RCC 7860 (cell line): ENCODE measurements at regions not wholly inside any gene's neighbourhood (a gene's known extent, or its start where the extent isn't known, plus 50 kb on each side); places are given as distances from the start of the nearest gene placed in this dataset.

Experiments used
- DNase-seq: peaks from one replicate; pipeline ENCODE4 v3.0.0-alpha.2; 2015; ENCODE audit warnings: low spot score
- FAIRE-seq: peaks from 2 replicates; lab custom pipeline; 2012; peaks lifted over from hg19 to GRCh38; lab: Jason Lieb, UNC

GRCh38 chr11:92380882-92381281 is 156.3 kb downstream of the FAT3 start:
- DNase-seq (no peak), FAIRE-seq (no peak)

GRCh38 chr11:92382311-92382710 is 157.7 kb downstream of the FAT3 start:
- DNase-seq (no peak), FAIRE-seq (no peak)

- no peak for DNase-seq
- FAIRE-seq: no peak
These were observed 158.8 kb downstream of the FAT3 start for GRCh38 chr11:92383430-92383829.

GRCh38 chr11:92384358-92384757 is 159.7 kb downstream of the FAT3 start:
- no peak for DNase-seq
- no peak for FAIRE-seq

- FAIRE-seq: no peak
- DNase-seq: no peak
These were observed 160.2 kb downstream of the FAT3 start for GRCh38 chr11:92384802-92385201.

GRCh38 chr11:92386577-92386976 is 162.0 kb downstream of the FAT3 start:
- no peak for DNase-seq
- FAIRE-seq: no peak

- no peak for FAIRE-seq
- no peak for DNase-seq
These were observed 163.2 kb downstream of the FAT3 start for GRCh38 chr11:92387859-92388258.

GRCh38 chr11:92388380-92388779 is 163.8 kb downstream of the FAT3 start:
- FAIRE-seq: no peak
- no peak for DNase-seq

- FAIRE-seq (no peak), DNase-seq (no peak)
These were observed 166.2 kb downstream of the FAT3 start for GRCh38 chr11:92390783-92391182.

GRCh38 chr11:92391364-92391763 is 166.7 kb downstream of the FAT3 start:
- no peak for DNase-seq
- no peak for FAIRE-seq

GRCh38 chr11:92391808-92392207 is 167.2 kb downstream of the FAT3 start:
- FAIRE-seq (no peak), DNase-seq (no peak)

GRCh38 chr11:92393218-92393617 is 168.6 kb downstream of the FAT3 start:
- FAIRE-seq (no peak), DNase-seq (no peak)

- FAIRE-seq (no peak), DNase-seq (no peak)
These were observed 171.5 kb downstream of the FAT3 start for GRCh38 chr11:92396133-92396532.

- DNase-seq (no peak), FAIRE-seq (no peak)
These were observed 172.7 kb downstream of the FAT3 start for GRCh38 chr11:92397221-92397755.

- DNase-seq (no peak), FAIRE-seq (no peak)
These were observed 175.1 kb downstream of the FAT3 start for GRCh38 chr11:92399705-92400104.

GRCh38 chr11:92401520-92401919 is 176.9 kb downstream of the FAT3 start:
- FAIRE-seq: no peak

GRCh38 chr11:92406472-92406871 is 181.9 kb downstream of the FAT3 start:
- no peak for DNase-seq
- no peak for FAIRE-seq

More at GRCh38 chr11:92401520-92401919, 176.9 kb downstream of the FAT3 start:
- DNase-seq: no peak

GRCh38 chr11:92409355-92409754 is 184.7 kb downstream of the FAT3 start:
- FAIRE-seq (no peak), DNase-seq (no peak)

GRCh38 chr11:92409956-92410355 is 185.3 kb downstream of the FAT3 start:
- DNase-seq (no peak), FAIRE-seq (no peak)

- DNase-seq: no peak
- FAIRE-seq: no peak
These were observed 185.9 kb downstream of the FAT3 start for GRCh38 chr11:92410526-92410925.

- DNase-seq (no peak), FAIRE-seq (no peak)
These were observed 186.8 kb downstream of the FAT3 start for GRCh38 chr11:92411431-92411830.

GRCh38 chr11:92413757-92414513 is 189.3 kb downstream of the FAT3 start:
- no peak for DNase-seq

More at GRCh38 chr11:92413757-92414513, 189.3 kb downstream of the FAT3 start:
- FAIRE-seq: no peak
